Stimulated activated naive CD8-positive, alpha-beta T cell treated with anti-CD3 and anti-CD28 coated beads, Interleukin-15, Interleukin-2, amounts not matched to agents 100 ng/mL and 50 ng/mL, for 24 hours (primary cell): ENCODE measurements at regions not wholly inside any gene's neighbourhood (a gene's known extent, or its start where the extent isn't known, plus 50 kb on each side); places are given as distances from the start of the nearest gene placed in this dataset.

Source experiments
- H3K27ac Mint-ChIP-seq: one replicate; pipeline ENCODE4 v1.8.0; 2021; ENCODE audit warnings: mild to moderate bottlenecking, mixed read lengths
- H3K27me3 Mint-ChIP-seq: one replicate; pipeline ENCODE4 v1.8.0; 2021; ENCODE audit warnings: mixed read lengths
- H3K36me3 Mint-ChIP-seq: one replicate; pipeline ENCODE4 v1.8.0; 2021; ENCODE audit warnings: low read depth, mixed read lengths
- H3K4me1 Mint-ChIP-seq: one replicate; pipeline ENCODE4 v1.8.0; 2021; ENCODE audit warnings: low read depth, mixed read lengths
- H3K4me3 Mint-ChIP-seq: one replicate; pipeline ENCODE4 v1.8.0; 2021; ENCODE audit warnings: mild to moderate bottlenecking, mixed read lengths
- H3K9me3 Mint-ChIP-seq: one replicate; pipeline ENCODE4 v1.8.0; 2021; ENCODE audit warnings: mixed read lengths

- H3K36me3 Mint-ChIP-seq = no peaks in the 10 kb centered on the region
- H3K27ac Mint-ChIP-seq = no peak overlapping the region
- H3K4me3 Mint-ChIP-seq = no peak overlapping the region
- peaks cover 3% of the 10 kb centered on the region for H3K9me3 Mint-ChIP-seq
- H3K4me1 Mint-ChIP-seq = no peaks in the 10 kb centered on the region
- H3K27me3 Mint-ChIP-seq = no peaks in the 10 kb centered on the region
These were observed 395.4 kb upstream of the CYRIA start for GRCh38 chr2:17061028-17061427.

- Mint-ChIP-seq H3K27ac (no peak overlapping the region), H3K27me3 (no peaks in the 10 kb centered on the region), H3K36me3 (no peaks in the 10 kb centered on the region), H3K4me3 (no peak overlapping the region), H3K4me1 (no peaks in the 10 kb centered on the region), H3K9me3 (peaks cover 3% of the 10 kb centered on the region)
These were observed 393.8 kb upstream of the CYRIA start for GRCh38 chr2:17059458-17059857.

DNA sequence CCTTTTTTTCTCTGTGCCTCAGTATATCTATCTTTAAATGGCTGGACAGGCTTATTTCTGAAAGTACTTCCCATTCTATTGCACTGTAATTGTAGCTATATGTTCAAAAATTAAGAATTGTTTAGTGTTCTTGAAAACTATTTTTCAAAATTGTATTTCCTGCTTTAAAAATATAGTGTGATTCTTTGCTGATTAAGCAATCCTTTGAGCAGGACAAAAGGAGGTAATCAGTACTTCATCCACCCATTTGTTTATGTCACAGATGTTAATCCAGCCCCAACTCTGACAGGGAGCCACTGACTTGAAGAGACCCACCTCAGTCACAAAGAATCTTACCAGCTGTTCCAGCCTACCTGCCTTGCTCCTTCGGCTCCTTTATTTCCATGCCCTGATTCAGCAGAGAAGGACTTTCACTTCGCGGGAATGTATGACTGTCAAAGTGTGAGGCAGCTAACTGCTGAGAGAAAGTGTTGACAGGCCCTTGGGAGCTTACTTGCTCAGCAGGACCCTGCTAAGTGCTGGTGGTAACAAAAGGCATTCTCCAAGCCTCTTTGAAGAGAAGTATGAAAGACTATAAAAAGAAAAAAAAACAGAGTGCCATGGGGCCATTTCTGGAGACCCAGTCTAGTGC is 393.3 kb upstream of the CYRIA start:
- no peaks in the 10 kb centered on the region for H3K27me3 Mint-ChIP-seq
- H3K36me3 Mint-ChIP-seq = no peaks in the 10 kb centered on the region

DNA sequence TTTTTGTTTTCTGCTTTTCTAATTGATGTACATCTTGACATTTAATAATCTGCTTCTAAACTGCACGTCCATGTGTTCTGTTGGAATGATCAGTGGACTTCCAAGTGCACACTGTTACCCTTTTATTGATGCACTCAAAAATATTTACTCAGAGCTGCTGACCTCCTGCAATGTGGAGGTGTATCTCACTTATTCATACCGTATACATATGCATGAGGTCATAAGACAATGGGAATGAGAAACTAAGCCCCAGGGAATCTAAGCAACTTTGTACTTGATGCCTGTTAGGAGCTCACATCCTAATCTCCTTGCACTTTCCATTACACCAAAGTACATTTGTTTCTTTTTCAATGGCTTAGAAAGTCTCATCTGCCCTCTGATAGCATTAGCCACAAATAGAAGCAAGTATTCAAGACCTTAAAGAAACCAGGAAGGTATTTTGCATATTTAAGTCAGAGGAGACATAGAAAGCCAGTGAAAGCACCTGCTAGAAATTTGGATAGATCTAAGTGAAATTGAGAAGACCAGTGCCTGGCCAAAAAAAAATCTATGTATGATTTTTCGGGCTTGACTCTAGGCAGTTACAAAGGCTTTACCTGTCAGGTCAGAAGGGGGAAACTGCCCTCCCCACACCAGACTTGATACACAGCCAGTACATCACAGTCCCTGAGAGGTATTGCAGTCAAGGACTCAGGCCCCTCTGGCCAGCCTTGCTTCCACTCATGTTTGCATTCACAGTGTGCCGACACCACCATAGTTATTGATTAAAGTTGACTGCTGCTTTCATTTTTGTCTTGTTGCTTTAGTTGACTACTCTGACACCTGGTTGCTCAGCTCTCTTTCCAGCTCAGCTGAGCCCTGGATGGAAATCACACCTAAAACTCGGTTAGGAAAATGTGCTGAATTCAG is 391.7 kb upstream of the CYRIA start:
- no peak overlapping the region for H3K27ac Mint-ChIP-seq
- H3K9me3 Mint-ChIP-seq = peaks cover 3% of the 10 kb centered on the region
- H3K27me3 Mint-ChIP-seq = no peaks in the 10 kb centered on the region
- H3K36me3 Mint-ChIP-seq = no peaks in the 10 kb centered on the region
- H3K4me3 Mint-ChIP-seq = no peak overlapping the region
- no peaks in the 10 kb centered on the region for H3K4me1 Mint-ChIP-seq

More for the DNA sequence above, 393.3 kb upstream of the CYRIA start:
- Mint-ChIP-seq H3K4me1 (no peaks in the 10 kb centered on the region), H3K9me3 (peaks cover 3% of the 10 kb centered on the region), H3K27ac (no peak overlapping the region), H3K4me3 (no peak overlapping the region)

DNA sequence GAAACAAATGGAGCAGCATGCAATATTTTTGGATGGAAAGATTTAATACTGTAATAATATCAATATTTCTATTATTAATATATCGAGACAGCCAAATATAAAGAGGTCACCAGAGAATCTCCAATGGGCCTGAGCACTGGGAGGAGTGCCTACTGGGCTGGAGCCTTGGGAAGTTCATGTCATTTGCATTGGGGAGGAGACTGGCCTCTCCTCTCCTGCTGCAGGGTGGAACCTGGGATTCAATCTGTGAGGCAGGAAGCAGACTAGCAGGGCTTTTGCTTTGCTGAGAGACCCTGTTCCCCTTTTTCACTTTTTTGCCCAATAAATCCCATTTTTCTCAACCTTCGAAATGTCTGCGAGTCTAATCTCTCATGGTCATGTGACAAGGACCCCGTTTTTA is 390.6 kb upstream of the CYRIA start:
- no peak overlapping the region for H3K4me3 Mint-ChIP-seq
- H3K36me3 Mint-ChIP-seq = no peaks in the 10 kb centered on the region
- H3K27ac Mint-ChIP-seq = no peak overlapping the region
- H3K27me3 Mint-ChIP-seq = no peaks in the 10 kb centered on the region
- no peaks in the 10 kb centered on the region for H3K4me1 Mint-ChIP-seq
- H3K9me3 Mint-ChIP-seq = peaks cover 3% of the 10 kb centered on the region

- Mint-ChIP-seq H3K4me3 (no peak overlapping the region), H3K27me3 (no peaks in the 10 kb centered on the region), H3K9me3 (peaks cover 3% of the 10 kb centered on the region), H3K36me3 (no peaks in the 10 kb centered on the region), H3K27ac (no peak overlapping the region), H3K4me1 (no peaks in the 10 kb centered on the region)
These were observed 386.4 kb upstream of the CYRIA start for GRCh38 chr2:17052001-17052400.

DNA sequence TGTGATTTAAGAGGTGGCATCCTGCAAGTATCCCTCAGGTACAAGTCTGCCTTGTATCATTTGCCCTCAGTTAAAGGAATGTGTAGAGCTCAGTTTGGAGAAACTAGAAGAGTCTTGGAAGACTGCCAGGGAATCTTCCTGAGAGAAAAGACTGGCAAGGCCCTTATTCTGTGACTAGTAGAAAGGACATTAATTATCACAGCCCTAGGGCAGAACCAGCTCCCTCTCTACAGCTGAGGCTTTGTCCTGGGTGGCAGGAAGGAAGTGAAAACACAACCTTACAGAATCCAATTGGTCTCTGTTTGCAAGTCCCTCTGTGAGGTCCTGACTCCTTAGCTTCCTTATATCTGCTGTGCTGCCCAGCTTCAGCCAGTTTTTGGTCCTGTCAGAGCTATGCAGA is 385.9 kb upstream of the CYRIA start:
- H3K9me3 Mint-ChIP-seq = peaks cover 3% of the 10 kb centered on the region
- no peaks in the 10 kb centered on the region for H3K4me1 Mint-ChIP-seq
- H3K36me3 Mint-ChIP-seq = no peaks in the 10 kb centered on the region
- H3K27me3 Mint-ChIP-seq = no peaks in the 10 kb centered on the region
- no peak overlapping the region for H3K27ac Mint-ChIP-seq
- no peak overlapping the region for H3K4me3 Mint-ChIP-seq

DNA sequence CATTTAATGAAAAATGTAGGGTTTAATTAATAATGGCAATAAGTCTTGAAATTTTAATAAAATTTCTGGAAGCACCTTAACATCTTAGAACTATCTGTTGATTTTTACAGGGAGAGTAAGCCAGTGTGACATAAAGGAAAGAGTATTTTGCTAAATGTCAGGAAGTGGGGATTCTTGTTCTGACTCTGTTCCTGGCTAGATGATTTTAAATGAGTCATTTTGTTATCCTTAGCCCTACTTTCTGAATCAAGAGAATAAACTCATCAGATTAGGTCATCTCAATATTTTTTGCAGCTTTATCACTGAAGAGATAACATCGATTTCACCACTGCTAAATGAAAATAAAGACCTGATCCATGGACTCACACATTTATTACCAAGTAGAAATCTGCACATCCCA is 377.5 kb upstream of the CYRIA start:
- no peaks in the 10 kb centered on the region for H3K36me3 Mint-ChIP-seq
- H3K9me3 Mint-ChIP-seq = peaks cover 15% of the 10 kb centered on the region
- H3K27ac Mint-ChIP-seq = no peak overlapping the region
- no peaks in the 10 kb centered on the region for H3K27me3 Mint-ChIP-seq
- no peak overlapping the region for H3K4me3 Mint-ChIP-seq
- H3K4me1 Mint-ChIP-seq = no peaks in the 10 kb centered on the region

- Mint-ChIP-seq H3K27me3 (no peaks in the 10 kb centered on the region), H3K36me3 (no peaks in the 10 kb centered on the region), H3K9me3 (no peaks in the 10 kb centered on the region), H3K27ac (no peak overlapping the region), H3K4me3 (no peak overlapping the region), H3K4me1 (no peaks in the 10 kb centered on the region)
These were observed 370.7 kb upstream of the CYRIA start for GRCh38 chr2:17036361-17036760.

- no peaks in the 10 kb centered on the region for H3K27me3 Mint-ChIP-seq
- no peaks in the 10 kb centered on the region for H3K36me3 Mint-ChIP-seq
- H3K27ac Mint-ChIP-seq = no peak overlapping the region
- H3K4me1 Mint-ChIP-seq = no peaks in the 10 kb centered on the region
- no peaks in the 10 kb centered on the region for H3K9me3 Mint-ChIP-seq
- no peak overlapping the region for H3K4me3 Mint-ChIP-seq
These were observed 369.4 kb upstream of the CYRIA start for GRCh38 chr2:17035010-17035409.

- Mint-ChIP-seq H3K36me3 (no peaks in the 10 kb centered on the region), H3K27me3 (no peaks in the 10 kb centered on the region), H3K4me3 (no peak overlapping the region), H3K4me1 (no peaks in the 10 kb centered on the region), H3K9me3 (peaks cover 4% of the 10 kb centered on the region), H3K27ac (no peak overlapping the region)
These were observed 364.4 kb upstream of the CYRIA start for GRCh38 chr2:17030047-17030446.

- Mint-ChIP-seq H3K27me3 (no peaks in the 10 kb centered on the region), H3K27ac (no peak overlapping the region), H3K36me3 (no peaks in the 10 kb centered on the region), H3K9me3 (peaks cover 4% of the 10 kb centered on the region), H3K4me1 (no peaks in the 10 kb centered on the region), H3K4me3 (no peak overlapping the region)
These were observed 346.7 kb upstream of the CYRIA start for GRCh38 chr2:17012297-17012696.

DNA sequence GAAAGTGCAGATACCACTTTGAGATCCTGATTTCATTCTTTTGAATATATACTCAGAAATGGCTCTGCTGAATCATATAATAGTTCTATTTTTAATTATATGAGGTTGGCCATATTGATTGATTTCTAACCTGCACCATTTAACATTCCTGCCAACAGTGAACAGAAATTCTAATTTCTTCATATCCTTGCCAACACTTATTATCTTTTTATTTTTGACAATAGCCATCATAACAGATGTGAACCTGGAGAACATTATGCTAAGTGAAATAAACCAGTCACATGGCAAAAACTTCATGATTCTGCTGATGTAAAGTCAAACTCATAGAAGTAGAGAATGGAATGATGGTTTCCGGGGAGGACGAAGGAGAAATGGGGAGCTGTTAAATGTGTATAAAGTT is 344.5 kb upstream of the CYRIA start:
- Mint-ChIP-seq H3K9me3 (peaks cover 4% of the 10 kb centered on the region), H3K27me3 (no peaks in the 10 kb centered on the region), H3K27ac (no peak overlapping the region), H3K36me3 (no peaks in the 10 kb centered on the region), H3K4me3 (no peak overlapping the region), H3K4me1 (no peaks in the 10 kb centered on the region)

GRCh38 chr2:17000184-17000482 is 334.5 kb upstream of the CYRIA start:
- no peak overlapping the region for H3K4me3 Mint-ChIP-seq
- no peaks in the 10 kb centered on the region for H3K27me3 Mint-ChIP-seq
- H3K9me3 Mint-ChIP-seq = peaks cover 10% of the 10 kb centered on the region
- no peaks in the 10 kb centered on the region for H3K4me1 Mint-ChIP-seq
- no peaks in the 10 kb centered on the region for H3K36me3 Mint-ChIP-seq
- H3K27ac Mint-ChIP-seq = no peak overlapping the region

- Mint-ChIP-seq H3K27ac (no peak overlapping the region), H3K4me1 (no peaks in the 10 kb centered on the region), H3K9me3 (peaks cover 16% of the 10 kb centered on the region), H3K4me3 (no peak overlapping the region), H3K36me3 (no peaks in the 10 kb centered on the region), H3K27me3 (no peaks in the 10 kb centered on the region)
These were observed 333.9 kb upstream of the CYRIA start for GRCh38 chr2:16999347-17000183.
